ENCODE measurements at regions not wholly inside any gene's neighbourhood (a gene's known extent, or its start where the extent isn't known, plus 50 kb on each side); places are given as distances from the start of the nearest gene placed in this dataset.

GRCh38 chr3:159210336-159210735 is 408.5 kb downstream of the MFSD1 start:
- H3K4me1 Mint-ChIP-seq, result no peaks in the 10 kb centered on the region
- no peaks in the 10 kb centered on the region for H4K20me1 ChIP-seq (replicated peaks; ENCODE audit: insufficient read depth)
- TF ChIP-seq EZH2phosphoT487 (IDR thresholded peaks at IDR 0.05; ENCODE audit: unreplicated experiment) (no peak), ZNF114 (CRISPR knock-in tag; IDR thresholded peaks at IDR 0.05) (no peak), CREB1 (CRISPR knock-in tag; IDR thresholded peaks at IDR 0.05; ENCODE audit: low read depth) (no peak), REST (IDR thresholded peaks at IDR 0.05; ENCODE audit: unreplicated experiment) (no peak), ZNF331 (CRISPR knock-in tag; IDR thresholded peaks at IDR 0.05; ENCODE audit: low read depth) (no peak), NANOG (IDR thresholded peaks at IDR 0.05; ENCODE audit: borderline replicate concordance) (no peak)
- TF ChIP-seq, protein P1, sequence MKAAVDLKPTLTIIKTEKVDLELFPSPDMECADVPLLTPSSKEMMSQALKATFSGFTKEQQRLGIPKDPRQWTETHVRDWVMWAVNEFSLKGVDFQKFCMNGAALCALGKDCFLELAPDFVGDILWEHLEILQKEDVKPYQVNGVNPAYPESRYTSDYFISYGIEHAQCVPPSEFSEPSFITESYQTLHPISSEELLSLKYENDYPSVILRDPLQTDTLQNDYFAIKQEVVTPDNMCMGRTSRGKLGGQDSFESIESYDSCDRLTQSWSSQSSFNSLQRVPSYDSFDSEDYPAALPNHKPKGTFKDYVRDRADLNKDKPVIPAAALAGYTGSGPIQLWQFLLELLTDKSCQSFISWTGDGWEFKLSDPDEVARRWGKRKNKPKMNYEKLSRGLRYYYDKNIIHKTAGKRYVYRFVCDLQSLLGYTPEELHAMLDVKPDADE (IDR thresholded peaks at IDR 0.05), result no peak
- TF ChIP-seq, protein P2, sequence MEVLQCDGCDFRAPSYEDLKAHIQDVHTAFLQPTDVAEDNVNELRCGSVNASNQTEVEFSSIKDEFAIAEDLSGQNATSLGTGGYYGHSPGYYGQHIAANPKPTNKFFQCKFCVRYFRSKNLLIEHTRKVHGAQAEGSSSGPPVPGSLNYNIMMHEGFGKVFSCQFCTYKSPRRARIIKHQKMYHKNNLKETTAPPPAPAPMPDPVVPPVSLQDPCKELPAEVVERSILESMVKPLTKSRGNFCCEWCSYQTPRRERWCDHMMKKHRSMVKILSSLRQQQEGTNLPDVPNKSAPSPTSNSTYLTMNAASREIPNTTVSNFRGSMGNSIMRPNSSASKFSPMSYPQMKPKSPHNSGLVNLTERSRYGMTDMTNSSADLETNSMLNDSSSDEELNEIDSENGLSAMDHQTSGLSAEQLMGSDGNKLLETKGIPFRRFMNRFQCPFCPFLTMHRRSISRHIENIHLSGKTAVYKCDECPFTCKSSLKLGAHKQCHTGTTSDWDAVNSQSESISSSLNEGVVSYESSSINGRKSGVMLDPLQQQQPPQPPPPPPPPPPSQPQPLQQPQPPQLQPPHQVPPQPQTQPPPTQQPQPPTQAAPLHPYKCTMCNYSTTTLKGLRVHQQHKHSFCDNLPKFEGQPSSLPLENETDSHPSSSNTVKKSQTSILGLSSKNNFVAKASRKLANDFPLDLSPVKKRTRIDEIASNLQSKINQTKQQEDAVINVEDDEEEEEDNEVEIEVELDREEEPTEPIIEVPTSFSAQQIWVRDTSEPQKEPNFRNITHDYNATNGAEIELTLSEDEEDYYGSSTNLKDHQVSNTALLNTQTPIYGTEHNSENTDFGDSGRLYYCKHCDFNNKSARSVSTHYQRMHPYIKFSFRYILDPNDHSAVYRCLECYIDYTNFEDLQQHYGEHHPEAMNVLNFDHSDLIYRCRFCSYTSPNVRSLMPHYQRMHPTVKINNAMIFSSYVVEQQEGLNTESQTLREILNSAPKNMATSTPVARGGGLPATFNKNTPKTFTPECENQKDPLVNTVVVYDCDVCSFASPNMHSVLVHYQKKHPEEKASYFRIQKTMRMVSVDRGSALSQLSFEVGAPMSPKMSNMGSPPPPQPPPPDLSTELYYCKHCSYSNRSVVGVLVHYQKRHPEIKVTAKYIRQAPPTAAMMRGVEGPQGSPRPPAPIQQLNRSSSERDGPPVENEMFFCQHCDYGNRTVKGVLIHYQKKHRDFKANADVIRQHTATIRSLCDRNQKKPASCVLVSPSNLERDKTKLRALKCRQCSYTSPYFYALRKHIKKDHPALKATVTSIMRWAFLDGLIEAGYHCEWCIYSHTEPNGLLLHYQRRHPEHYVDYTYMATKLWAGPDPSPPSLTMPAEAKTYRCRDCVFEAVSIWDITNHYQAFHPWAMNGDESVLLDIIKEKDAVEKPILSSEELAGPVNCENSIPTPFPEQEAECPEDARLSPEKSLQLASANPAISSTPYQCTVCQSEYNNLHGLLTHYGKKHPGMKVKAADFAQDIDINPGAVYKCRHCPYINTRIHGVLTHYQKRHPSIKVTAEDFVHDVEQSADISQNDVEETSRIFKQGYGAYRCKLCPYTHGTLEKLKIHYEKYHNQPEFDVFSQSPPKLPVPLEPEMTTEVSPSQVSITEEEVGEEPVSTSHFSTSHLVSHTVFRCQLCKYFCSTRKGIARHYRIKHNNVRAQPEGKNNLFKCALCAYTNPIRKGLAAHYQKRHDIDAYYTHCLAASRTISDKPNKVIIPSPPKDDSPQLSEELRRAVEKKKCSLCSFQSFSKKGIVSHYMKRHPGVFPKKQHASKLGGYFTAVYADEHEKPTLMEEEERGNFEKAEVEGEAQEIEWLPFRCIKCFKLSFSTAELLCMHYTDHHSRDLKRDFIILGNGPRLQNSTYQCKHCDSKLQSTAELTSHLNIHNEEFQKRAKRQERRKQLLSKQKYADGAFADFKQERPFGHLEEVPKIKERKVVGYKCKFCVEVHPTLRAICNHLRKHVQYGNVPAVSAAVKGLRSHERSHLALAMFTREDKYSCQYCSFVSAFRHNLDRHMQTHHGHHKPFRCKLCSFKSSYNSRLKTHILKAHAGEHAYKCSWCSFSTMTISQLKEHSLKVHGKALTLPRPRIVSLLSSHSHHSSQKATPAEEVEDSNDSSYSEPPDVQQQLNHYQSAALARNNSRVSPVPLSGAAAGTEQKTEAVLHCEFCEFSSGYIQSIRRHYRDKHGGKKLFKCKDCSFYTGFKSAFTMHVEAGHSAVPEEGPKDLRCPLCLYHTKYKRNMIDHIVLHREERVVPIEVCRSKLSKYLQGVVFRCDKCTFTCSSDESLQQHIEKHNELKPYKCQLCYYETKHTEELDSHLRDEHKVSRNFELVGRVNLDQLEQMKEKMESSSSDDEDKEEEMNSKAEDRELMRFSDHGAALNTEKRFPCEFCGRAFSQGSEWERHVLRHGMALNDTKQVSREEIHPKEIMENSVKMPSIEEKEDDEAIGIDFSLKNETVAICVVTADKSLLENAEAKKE (CRISPR knock-in tag; IDR thresholded peaks at IDR 0.05), result no peak
- TF ChIP-seq, protein P3, sequence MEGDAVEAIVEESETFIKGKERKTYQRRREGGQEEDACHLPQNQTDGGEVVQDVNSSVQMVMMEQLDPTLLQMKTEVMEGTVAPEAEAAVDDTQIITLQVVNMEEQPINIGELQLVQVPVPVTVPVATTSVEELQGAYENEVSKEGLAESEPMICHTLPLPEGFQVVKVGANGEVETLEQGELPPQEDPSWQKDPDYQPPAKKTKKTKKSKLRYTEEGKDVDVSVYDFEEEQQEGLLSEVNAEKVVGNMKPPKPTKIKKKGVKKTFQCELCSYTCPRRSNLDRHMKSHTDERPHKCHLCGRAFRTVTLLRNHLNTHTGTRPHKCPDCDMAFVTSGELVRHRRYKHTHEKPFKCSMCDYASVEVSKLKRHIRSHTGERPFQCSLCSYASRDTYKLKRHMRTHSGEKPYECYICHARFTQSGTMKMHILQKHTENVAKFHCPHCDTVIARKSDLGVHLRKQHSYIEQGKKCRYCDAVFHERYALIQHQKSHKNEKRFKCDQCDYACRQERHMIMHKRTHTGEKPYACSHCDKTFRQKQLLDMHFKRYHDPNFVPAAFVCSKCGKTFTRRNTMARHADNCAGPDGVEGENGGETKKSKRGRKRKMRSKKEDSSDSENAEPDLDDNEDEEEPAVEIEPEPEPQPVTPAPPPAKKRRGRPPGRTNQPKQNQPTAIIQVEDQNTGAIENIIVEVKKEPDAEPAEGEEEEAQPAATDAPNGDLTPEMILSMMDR (conservative IDR thresholded peaks at IDR 0.05; ENCODE audit: low read depth in 2 of 2), result no peak
- H2AFZ ChIP-seq, result no peak overlapping the region
- peaks cover 7% of the 10 kb centered on the region for H3K9me3 Mint-ChIP-seq
- H3K27ac ChIP-seq (ENCODE audit: low read depth), result no peak overlapping the region
- DNase-seq (ENCODE audit: low spot score) (no peak), ATAC-seq (no peak)
- H3K79me2 ChIP-seq (replicated peaks; ENCODE audit: insufficient read depth), result no peaks in the 10 kb centered on the region
- no peak overlapping the region for H3K4me2 ChIP-seq
- H3K27me3 ChIP-seq (ENCODE audit: insufficient read depth), result no peaks in the 10 kb centered on the region
- no peaks in the 10 kb centered on the region for H3K27me3 Mint-ChIP-seq (ENCODE audit: insufficient read depth, low read depth, poor library complexity)
- no peaks in the 10 kb centered on the region for H3F3A ChIP-seq (replicated peaks; ENCODE audit: low read depth)
- no peak overlapping the region for H3K27ac Mint-ChIP-seq
- H3K36me3 Mint-ChIP-seq (ENCODE audit: low read depth), result peaks cover 3% of the 10 kb centered on the region; the same call in 1 of the 3 replicates
- no peak overlapping the region for H3K4me3 ChIP-seq
- H3K4me1 ChIP-seq (ENCODE audit: insufficient read depth), result no peaks in the 10 kb centered on the region
- no peaks in the 10 kb centered on the region for H3K36me3 ChIP-seq (ENCODE audit: insufficient read depth)
- H3K9me2 ChIP-seq (ENCODE audit: insufficient read depth), result peaks cover 17% of the 10 kb centered on the region; the same call in 1 of the 2 replicates
- no peak overlapping the region for H3K4me3 Mint-ChIP-seq
